SJCRH30 (cell line): ENCODE measurements at regions not wholly inside any gene's neighbourhood (a gene's known extent, or its start where the extent isn't known, plus 50 kb on each side); places are given as distances from the start of the nearest gene placed in this dataset.
"Not testable (repeated sequence)": the region's sequence is repeated elsewhere in the genome, so short reads cannot be mapped to it uniquely, and the experiment has no call there.

Experiments used
- DNase-seq, 2 experiments: peaks; one replicate each; pipeline ENCODE4 v3.0.0-alpha.2; 2015 to 2020
- H3K27ac ChIP-seq: fragments of 250-450 bp; sonication (Bioruptor Pico); 2 replicates; pipeline ENCODE4 v1.5.1; 2020; ENCODE audit warnings: mild to moderate bottlenecking, moderate library complexity
- H3K27me3 ChIP-seq: fragments of 250-450 bp; sonication (Bioruptor Pico); 2 replicates; pipeline ENCODE4 v1.5.1; 2020; ENCODE audit warnings: mild to moderate bottlenecking, moderate library complexity
- H3K36me3 ChIP-seq: fragments of 250-450 bp; sonication (Bioruptor Pico); 2 replicates; pipeline ENCODE4 v1.5.1; 2020; ENCODE audit warnings: mild to moderate bottlenecking, moderate library complexity
- H3K4me1 ChIP-seq: fragments of 250-450 bp; sonication (Bioruptor Pico); 2 replicates; pipeline ENCODE4 v1.5.1; 2020; ENCODE audit warnings: mild to moderate bottlenecking, moderate library complexity
- H3K4me3 ChIP-seq: fragments of 250-450 bp; sonication (Bioruptor Pico); 2 replicates; pipeline ENCODE4 v1.5.1; 2020; ENCODE audit warnings: mild to moderate bottlenecking, moderate library complexity
- H3K9me3 ChIP-seq: fragments of 250-450 bp; sonication (Bioruptor Pico); replicated peaks from 2 replicates; pipeline ENCODE4 v1.5.1; 2020; ENCODE audit warnings: mild to moderate bottlenecking, moderate library complexity

GRCh38 chr10:80771285-80771684 lies 233.6 kb downstream of the SH2D4B start:
- Histone ChIP-seq H3K4me3 (no peak overlapping the region), H3K4me1 (no peaks in the 10 kb centered on the region), H3K27me3 (no peaks in the 10 kb centered on the region), H3K9me3 (no peaks in the 10 kb centered on the region), H3K27ac (no peak overlapping the region), H3K36me3 (no peaks in the 10 kb centered on the region)
- DNase-seq = no peak

DNA sequence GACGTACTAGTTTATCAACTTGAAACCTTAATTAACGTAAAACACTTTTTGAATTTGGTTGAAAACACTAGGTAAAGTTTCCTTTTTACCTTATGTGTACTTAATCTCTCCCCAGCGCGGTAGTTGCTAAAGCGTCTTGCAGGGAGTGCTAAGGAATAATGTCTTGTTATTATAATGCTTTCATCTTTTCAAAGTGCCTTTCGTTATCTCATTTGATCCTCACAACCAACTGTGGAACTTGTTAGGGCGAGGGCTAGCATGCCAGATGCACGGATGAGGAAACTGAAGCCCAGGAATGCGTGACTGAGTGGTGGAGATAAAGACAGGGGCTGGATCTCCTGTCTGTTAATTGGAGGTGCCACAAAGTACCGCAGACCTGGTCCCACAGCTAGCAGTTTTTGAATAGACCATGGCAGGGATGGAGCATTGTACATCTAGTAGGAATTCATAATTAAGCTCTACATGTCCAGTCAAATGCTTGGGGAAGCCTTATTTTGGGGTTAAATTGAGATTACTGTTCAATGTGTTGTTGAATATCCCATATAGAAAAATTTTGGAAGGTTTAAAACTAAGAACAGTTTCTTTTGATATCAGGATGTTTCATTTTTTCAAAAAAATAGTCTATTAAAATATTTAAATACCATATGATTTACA lies 234.3 kb downstream of the SH2D4B start:
- Histone ChIP-seq H3K36me3 (no peaks in the 10 kb centered on the region), H3K9me3 (no peaks in the 10 kb centered on the region), H3K4me3 (no peak overlapping the region), H3K27me3 (no peaks in the 10 kb centered on the region), H3K4me1 (no peaks in the 10 kb centered on the region), H3K27ac (no peak overlapping the region)
- DNase-seq = peak; percentile 35 to 45

DNA sequence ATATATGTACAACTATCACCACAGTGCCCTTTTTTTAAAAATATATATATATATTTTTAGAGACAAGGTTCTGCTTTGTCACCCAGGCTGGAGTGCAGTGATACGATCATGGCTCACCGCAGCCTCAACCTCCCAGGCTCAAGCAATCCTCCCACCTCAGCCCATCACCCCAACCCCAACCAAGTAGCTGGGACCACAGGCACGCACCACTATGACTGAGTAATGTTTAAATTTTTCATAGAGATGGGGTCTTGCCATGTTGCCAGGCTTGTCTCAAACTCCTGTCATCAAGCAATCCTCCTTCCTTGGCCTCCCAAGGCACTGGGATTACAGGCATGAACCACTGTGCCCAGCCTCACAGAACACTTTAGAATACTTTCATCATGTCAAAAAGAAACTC lies 234.9 kb downstream of the SH2D4B start:
- no peak for DNase-seq
- no peaks in the 10 kb centered on the region for H3K27me3 ChIP-seq
- no peaks in the 10 kb centered on the region for H3K36me3 ChIP-seq
- H3K4me1 ChIP-seq = no peaks in the 10 kb centered on the region
- no peak overlapping the region for H3K4me3 ChIP-seq
- no peaks in the 10 kb centered on the region for H3K9me3 ChIP-seq
- no peak overlapping the region for H3K27ac ChIP-seq

DNA sequence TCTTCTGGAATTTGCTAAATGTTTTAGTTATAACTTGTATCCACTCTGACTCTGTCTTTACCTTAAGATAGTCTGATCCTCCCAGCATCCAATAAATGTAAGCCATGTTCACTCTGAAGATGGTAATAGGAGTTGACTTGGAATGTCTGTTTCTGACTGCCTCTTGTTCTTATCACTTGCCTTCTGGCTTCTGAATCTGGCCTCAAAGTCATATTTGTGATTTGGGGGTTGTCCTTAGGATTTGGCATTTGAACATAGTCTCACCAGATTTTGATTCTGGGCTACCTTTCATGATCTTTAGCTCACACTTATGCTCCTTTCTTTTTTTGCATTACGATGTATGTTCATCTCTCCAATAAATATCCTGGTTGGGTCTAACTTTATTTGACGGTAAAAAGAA lies 247.0 kb downstream of the SH2D4B start:
- no peaks in the 10 kb centered on the region for H3K27me3 ChIP-seq
- H3K4me3 ChIP-seq = no peak overlapping the region
- H3K9me3 ChIP-seq = no peaks in the 10 kb centered on the region

DNA sequence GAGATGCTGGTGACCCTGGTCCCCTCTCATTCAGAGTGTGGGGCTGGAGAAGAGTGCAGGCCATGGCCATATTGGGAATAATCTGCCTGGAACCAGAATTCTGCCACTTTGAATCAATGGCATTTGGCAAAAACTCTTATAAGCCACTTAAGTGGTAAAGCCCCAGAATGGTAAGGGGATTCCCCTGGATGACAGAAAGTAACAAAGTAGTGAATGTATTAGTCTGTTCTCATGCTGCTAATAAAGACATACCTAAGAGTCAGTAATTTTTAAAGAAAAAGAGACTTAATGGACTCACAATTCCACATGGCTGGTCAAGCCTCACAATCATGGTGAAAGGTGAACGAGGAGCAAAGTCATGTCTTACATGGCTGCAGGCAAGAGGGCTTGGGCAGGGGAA lies 248.6 kb downstream of the SH2D4B start:
- H3K9me3 ChIP-seq = no peaks in the 10 kb centered on the region
- DNase-seq = no peak
- H3K4me3 ChIP-seq = no peak overlapping the region
- H3K4me1 ChIP-seq = no peaks in the 10 kb centered on the region
- no peaks in the 10 kb centered on the region for H3K36me3 ChIP-seq
- no peak overlapping the region for H3K27ac ChIP-seq
- no peaks in the 10 kb centered on the region for H3K27me3 ChIP-seq

More for the DNA sequence above, 247.0 kb downstream of the SH2D4B start:
- no peak for DNase-seq
- Histone ChIP-seq H3K27ac (no peak overlapping the region), H3K36me3 (no peaks in the 10 kb centered on the region), H3K4me1 (no peaks in the 10 kb centered on the region)

DNA sequence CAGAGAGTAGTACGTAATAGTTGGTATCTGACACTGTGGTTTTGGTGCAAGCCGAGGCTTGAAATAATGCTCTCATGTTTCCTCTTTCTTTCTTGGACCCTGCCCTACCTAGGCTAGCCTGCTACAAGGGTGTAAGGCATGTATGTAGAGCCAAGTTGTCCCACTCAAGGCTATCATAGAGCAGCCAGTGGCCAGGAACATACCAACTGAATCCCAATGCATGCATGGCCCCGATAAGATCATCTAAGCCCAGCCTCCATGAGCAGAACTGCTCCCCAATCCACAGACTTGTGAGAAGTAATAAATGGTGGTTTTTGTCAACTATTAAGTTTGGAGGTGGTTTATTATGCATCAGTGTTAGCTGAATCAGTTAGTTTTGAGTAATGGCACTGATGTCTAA lies 250.2 kb downstream of the SH2D4B start:
- H3K4me1 ChIP-seq = no peaks in the 10 kb centered on the region
- no peak overlapping the region for H3K27ac ChIP-seq
- DNase-seq = no peak

GRCh38 chr10:80794994-80795393 lies 257.3 kb downstream of the SH2D4B start:
- no peaks in the 10 kb centered on the region for H3K36me3 ChIP-seq
- H3K4me3 ChIP-seq = no peak overlapping the region
- H3K4me1 ChIP-seq = no peaks in the 10 kb centered on the region
- no peak for DNase-seq
- no peaks in the 10 kb centered on the region; the same call in 1 of the 2 replicates for H3K27me3 ChIP-seq
- no peak overlapping the region for H3K27ac ChIP-seq
- no peaks in the 10 kb centered on the region for H3K9me3 ChIP-seq

More for the DNA sequence above, 250.2 kb downstream of the SH2D4B start:
- H3K9me3 ChIP-seq = no peaks in the 10 kb centered on the region
- H3K36me3 ChIP-seq = no peaks in the 10 kb centered on the region
- H3K27me3 ChIP-seq = no peaks in the 10 kb centered on the region
- no peak overlapping the region for H3K4me3 ChIP-seq

- no peak for DNase-seq
- no peaks in the 10 kb centered on the region for H3K27me3 ChIP-seq
- no peak overlapping the region for H3K4me3 ChIP-seq
- no peaks in the 10 kb centered on the region for H3K4me1 ChIP-seq
- no peaks in the 10 kb centered on the region for H3K9me3 ChIP-seq
- H3K36me3 ChIP-seq = no peaks in the 10 kb centered on the region
- no peak overlapping the region for H3K27ac ChIP-seq
Measured at GRCh38 chr10:80805343-80806020, 267.8 kb downstream of the SH2D4B start.

DNA sequence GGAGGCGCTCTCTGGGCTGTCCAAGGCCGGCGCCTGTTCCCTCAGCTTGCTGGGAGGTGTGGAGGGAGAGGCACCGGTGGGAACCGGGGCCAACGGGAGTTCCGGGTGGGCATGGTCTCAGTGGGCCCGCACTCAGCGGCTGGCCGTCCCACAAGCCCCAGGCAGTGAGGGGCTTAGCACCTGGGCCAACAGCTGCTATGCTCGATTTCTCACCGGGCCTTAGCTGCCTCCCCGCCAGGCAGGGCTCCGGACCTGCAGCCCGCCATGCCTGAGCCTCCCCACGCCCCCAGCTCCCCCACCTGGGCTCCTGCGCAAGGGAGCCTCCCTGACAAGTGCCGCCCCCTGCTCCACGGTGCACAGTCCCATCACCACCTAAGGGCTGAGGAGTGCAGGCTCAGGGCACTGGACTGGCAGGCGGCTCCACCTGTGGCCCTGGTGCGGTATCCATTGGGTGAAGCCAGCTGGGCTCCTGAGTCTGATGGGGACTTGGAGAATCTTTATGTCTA lies 276.5 kb downstream of the SH2D4B start:
- H3K4me3 ChIP-seq = no peak overlapping the region
- no peaks in the 10 kb centered on the region for H3K27me3 ChIP-seq
- H3K9me3 ChIP-seq = no peaks in the 10 kb centered on the region
- H3K4me1 ChIP-seq = no peaks in the 10 kb centered on the region
- no peak overlapping the region for H3K27ac ChIP-seq
- DNase-seq = no peak
- H3K36me3 ChIP-seq = no peaks in the 10 kb centered on the region

DNA sequence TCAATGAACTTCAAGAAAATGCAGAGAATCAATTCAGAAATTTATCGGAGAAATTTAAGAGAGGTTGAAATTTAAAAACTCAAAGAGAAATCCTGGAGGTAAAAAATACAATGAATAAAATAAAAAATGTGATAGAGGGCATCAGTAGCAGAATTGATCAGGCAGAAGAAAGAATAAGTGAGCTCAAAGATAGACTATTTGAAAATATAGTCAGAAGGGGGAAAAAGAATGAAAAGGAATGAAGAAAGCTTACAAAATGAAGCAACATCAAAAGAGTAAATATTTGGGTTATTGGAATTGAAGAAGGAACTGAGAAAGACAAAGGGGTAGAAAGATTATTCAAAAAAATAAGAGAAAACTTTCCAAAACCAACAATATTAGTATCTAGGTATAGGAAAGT lies 291.4 kb downstream of the SH2D4B start:
- Histone ChIP-seq H3K9me3 (no peaks in the 10 kb centered on the region), H3K4me1 (no peaks in the 10 kb centered on the region), H3K4me3 (no peak overlapping the region), H3K36me3 (no peaks in the 10 kb centered on the region), H3K27me3 (no peaks in the 10 kb centered on the region), H3K27ac (no peak overlapping the region)
- DNase-seq = no peak

DNA sequence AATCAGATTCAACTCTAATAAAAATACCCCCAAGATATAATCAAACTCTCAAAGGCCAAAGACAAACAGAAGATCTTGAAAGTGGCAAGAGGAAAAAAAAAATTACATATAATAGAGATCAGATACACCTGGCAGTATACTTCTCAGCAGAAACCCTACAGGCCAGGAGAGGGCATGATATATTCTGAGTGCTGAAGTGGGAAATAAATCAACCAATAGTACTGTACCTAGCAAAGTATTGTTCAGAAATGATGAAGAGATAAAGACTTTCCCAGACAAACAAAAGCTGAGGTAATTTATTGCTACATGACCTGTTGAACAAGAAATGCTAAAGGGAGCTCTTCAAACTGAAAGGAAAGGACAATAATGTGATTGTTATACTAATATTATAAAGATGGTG lies 291.9 kb downstream of the SH2D4B start:
- H3K36me3 ChIP-seq = no peaks in the 10 kb centered on the region
- H3K27ac ChIP-seq = no peak overlapping the region
- no peaks in the 10 kb centered on the region for H3K9me3 ChIP-seq
- no peak for DNase-seq
- H3K4me1 ChIP-seq = no peaks in the 10 kb centered on the region
- H3K27me3 ChIP-seq = no peaks in the 10 kb centered on the region
- H3K4me3 ChIP-seq = no peak overlapping the region

DNA sequence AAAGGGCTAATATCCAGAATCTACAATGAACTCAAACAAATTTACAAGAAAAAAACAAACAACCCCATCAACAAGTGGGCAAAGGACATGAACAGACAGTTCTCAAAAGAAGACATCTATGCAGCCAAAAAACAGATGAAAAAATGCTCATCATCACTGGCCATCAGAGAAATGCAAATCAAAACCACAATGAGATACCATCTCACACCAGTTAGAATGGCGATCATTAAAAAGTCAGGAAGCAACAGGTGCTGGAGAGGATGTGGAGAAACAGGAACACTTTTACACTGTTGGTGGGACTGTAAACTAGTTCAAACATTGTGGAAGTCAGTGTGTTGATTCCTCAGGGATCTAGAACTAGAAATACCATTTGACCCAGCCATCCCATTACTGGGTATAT lies 295.0 kb downstream of the SH2D4B start:
- H3K4me3 ChIP-seq, H3K27ac ChIP-seq, H3K27me3 ChIP-seq, H3K36me3 ChIP-seq, DNase-seq, H3K9me3 ChIP-seq, H3K4me1 ChIP-seq: not testable (repeated sequence)

- H3K4me3 ChIP-seq = no peak overlapping the region
- H3K27me3 ChIP-seq = no peaks in the 10 kb centered on the region
- peak; percentile 2 to 17 for DNase-seq
- no peak overlapping the region for H3K27ac ChIP-seq
- no peaks in the 10 kb centered on the region for H3K4me1 ChIP-seq
- no peaks in the 10 kb centered on the region for H3K36me3 ChIP-seq
- H3K9me3 ChIP-seq = no peaks in the 10 kb centered on the region
Measured at GRCh38 chr10:80855348-80855971, 317.8 kb downstream of the SH2D4B start.

DNA sequence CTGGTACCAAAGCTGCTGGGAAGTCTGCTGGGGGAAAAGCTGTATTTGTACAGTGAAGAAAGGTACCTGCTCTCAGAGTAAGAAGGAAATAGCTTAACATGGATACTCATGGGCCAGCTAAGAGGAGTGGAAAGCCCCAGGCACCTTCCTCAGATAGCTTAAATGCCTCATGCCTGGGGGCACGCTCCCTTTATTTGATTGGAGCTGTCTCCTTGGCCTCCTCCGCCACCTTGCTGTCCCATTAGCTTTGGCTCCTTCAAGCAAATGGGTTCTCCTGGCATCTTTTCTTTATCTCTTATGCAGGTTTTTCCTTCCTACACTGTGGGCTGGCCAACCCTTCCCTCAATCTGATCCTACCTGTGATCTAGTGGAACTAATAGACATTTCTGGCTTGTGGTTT lies 318.5 kb downstream of the SH2D4B start:
- no peak overlapping the region for H3K4me3 ChIP-seq
- no peaks in the 10 kb centered on the region for H3K27me3 ChIP-seq
- no peaks in the 10 kb centered on the region for H3K9me3 ChIP-seq
- no peak for DNase-seq
- H3K4me1 ChIP-seq = no peaks in the 10 kb centered on the region
- no peaks in the 10 kb centered on the region for H3K36me3 ChIP-seq
- H3K27ac ChIP-seq = no peak overlapping the region

DNA sequence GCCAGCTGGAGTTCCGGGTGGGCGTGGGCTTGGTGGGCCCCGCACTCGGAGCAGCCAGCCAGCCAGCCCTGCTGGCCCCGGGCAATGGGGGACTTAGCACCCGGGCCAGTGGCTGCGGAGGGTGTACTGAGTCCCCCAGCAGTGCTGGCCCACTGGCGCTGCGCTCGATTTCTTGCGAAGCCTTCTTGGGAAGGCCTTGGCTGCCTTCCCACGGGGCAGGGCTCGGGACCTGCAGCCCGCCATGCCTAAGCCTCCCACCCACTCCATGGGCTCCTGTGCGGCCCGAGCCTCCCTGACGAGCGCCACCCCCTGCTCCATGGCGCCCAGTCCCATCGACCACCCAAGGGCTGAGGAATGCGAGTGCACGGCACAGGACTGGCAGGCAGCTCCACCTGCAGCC lies 321.6 kb downstream of the SH2D4B start:
- not testable (repeated sequence) for H3K9me3 ChIP-seq, H3K36me3 ChIP-seq, H3K27ac ChIP-seq, DNase-seq, H3K4me1 ChIP-seq, H3K4me3 ChIP-seq, H3K27me3 ChIP-seq
